GM12873 (cell line): ENCODE measurements at regions not wholly inside any gene's neighbourhood (a gene's known extent, or its start where the extent isn't known, plus 50 kb on each side); places are given as distances from the start of the nearest gene placed in this dataset.

ENCODE experiments used
- CTCF ChIP-seq: IDR thresholded peaks from 2 replicates; pipeline ENCODE4 v1.5.1; 2012; ENCODE audit warnings: low read depth, mild to moderate bottlenecking, moderate library complexity, low read length, control low read depth; ENCODE audit not compliant: insufficient read depth; ENCODE audit errors: missing control alignments

- TF ChIP-seq CTCF, result no peak
Measured at GRCh38 chr20:11852189-11852588, 65.5 kb upstream of the BTBD3 start.

- no peak for TF ChIP-seq CTCF
Measured at GRCh38 chr20:11852811-11853210, 64.9 kb upstream of the BTBD3 start.

GRCh38 chr20:11853359-11853758 lies 64.3 kb upstream of the BTBD3 start:
- TF ChIP-seq CTCF, result no peak

GRCh38 chr20:11861479-11861878 lies 56.2 kb upstream of the BTBD3 start:
- TF ChIP-seq CTCF, result no peak

GRCh38 chr20:11867291-11867919 lies 50.3 kb upstream of the BTBD3 start:
- no peak for TF ChIP-seq CTCF
